NCI-H2029 (cell line): ENCODE measurements at regions not wholly inside any gene's neighbourhood (a gene's known extent, or its start where the extent isn't known, plus 50 kb on each side); places are given as distances from the start of the nearest gene placed in this dataset.
A peak's percentile ranks its signal among the peaks of the same experiment; 100 is the strongest.
"Not testable (repeated sequence)": the region's sequence is repeated elsewhere in the genome, so short reads cannot be mapped to it uniquely, and the experiment has no call there.

Source experiments
- DNase-seq: peaks from one replicate; lab custom pipeline; 2025; lab: John Stamatoyannopoulos, UW

- no peak for DNase-seq
Measured at GRCh38 chr1:22196041-22196440, 53.1 kb upstream of the WNT4 start.

- DNase-seq, result no peak
Measured at GRCh38 chr1:22196641-22197040, 53.7 kb upstream of the WNT4 start.

GRCh38 chr1:22197644-22198043, 54.7 kb upstream of the WNT4 start:
- DNase-seq, result no peak

- DNase-seq, result no peak
Measured at GRCh38 chr1:22201023-22201422, 58.1 kb upstream of the WNT4 start.

- no peak for DNase-seq
Measured at GRCh38 chr1:22203335-22203734, 60.4 kb upstream of the WNT4 start.

- no peak for DNase-seq
Measured at GRCh38 chr1:22204057-22204840, 61.4 kb upstream of the WNT4 start.

- peak; percentile 80 for DNase-seq
Measured at GRCh38 chr1:22204989-22205913, 62.4 kb upstream of the WNT4 start.

- DNase-seq, result no peak
Measured at GRCh38 chr1:22206551-22207125, 63.7 kb upstream of the WNT4 start.

GRCh38 chr1:22207511-22208267, 64.8 kb upstream of the WNT4 start:
- DNase-seq, result no peak

GRCh38 chr1:22208268-22208972, 65.5 kb upstream of the WNT4 start:
- no peak for DNase-seq

- no peak for DNase-seq
Measured at GRCh38 chr1:22208973-22209378, 66.1 kb upstream of the WNT4 start.

GRCh38 chr1:22210176-22210575, 67.3 kb upstream of the WNT4 start:
- DNase-seq, result no peak

GRCh38 chr1:22210636-22211035, 67.7 kb upstream of the WNT4 start:
- no peak for DNase-seq

GRCh38 chr1:22211459-22211858, 68.6 kb upstream of the WNT4 start:
- DNase-seq, result not testable (repeated sequence)

GRCh38 chr1:22212400-22213233, 69.7 kb upstream of the WNT4 start:
- DNase-seq, result no peak

GRCh38 chr1:22216210-22216883, 73.5 kb upstream of the WNT4 start:
- DNase-seq, result no peak

GRCh38 chr1:22216966-22217365, 74.1 kb upstream of the WNT4 start:
- no peak for DNase-seq

GRCh38 chr1:22217811-22218460, 75.0 kb upstream of the WNT4 start:
- no peak for DNase-seq

- DNase-seq, result no peak
Measured at GRCh38 chr1:22218618-22219250, 75.8 kb upstream of the WNT4 start.
